Kidney capillary endothelial cell (primary cell): ENCODE measurements at regions not wholly inside any gene's neighbourhood (a gene's known extent, or its start where the extent isn't known, plus 50 kb on each side); places are given as distances from the start of the nearest gene placed in this dataset.
"Not testable (repeated sequence)": the region's sequence is repeated elsewhere in the genome, so short reads cannot be mapped to it uniquely, and the experiment has no call there.

ENCODE experiments used
- DNase-seq: peaks from one replicate; pipeline ENCODE4 v3.0.0-alpha.2; 2018; ENCODE audit warnings: low spot score

DNA sequence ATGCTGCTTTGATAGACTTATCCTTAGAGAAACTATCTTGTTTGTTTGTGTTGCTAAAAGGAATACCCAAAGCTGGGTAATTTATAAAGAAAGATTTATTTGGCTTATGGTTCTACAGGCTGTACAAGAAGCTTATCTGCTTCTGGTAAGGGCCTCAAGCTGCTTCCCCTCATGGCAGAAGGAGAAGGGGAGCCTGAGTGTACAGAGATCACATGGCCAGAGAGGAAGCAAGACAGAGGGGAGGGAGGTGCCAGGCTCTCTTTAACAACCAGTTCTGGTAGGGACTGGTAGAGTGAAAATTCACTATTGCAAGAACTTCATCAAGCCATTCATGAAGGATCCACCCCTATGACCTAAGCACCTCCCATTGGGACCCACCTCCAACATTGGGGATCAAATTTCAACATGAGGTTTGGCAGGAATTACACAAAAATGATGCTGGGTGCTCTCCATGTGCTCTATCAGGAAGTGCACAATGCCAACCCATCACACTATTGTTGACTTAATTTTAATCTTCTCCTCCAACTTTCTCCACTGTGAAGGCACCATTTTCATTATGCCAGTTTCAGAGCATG lies 115.1 kb upstream of the SHB start:
- DNase-seq: no peak

- DNase-seq: no peak
Measured at GRCh38 chr9:38182321-38182720, 113.3 kb upstream of the SHB start.

- peak; percentile 60 for DNase-seq
Measured at GRCh38 chr9:38181866-38182265, 112.8 kb upstream of the SHB start.

- DNase-seq: peak; percentile 68
Measured at GRCh38 chr9:38181232-38181631, 112.2 kb upstream of the SHB start.

DNA sequence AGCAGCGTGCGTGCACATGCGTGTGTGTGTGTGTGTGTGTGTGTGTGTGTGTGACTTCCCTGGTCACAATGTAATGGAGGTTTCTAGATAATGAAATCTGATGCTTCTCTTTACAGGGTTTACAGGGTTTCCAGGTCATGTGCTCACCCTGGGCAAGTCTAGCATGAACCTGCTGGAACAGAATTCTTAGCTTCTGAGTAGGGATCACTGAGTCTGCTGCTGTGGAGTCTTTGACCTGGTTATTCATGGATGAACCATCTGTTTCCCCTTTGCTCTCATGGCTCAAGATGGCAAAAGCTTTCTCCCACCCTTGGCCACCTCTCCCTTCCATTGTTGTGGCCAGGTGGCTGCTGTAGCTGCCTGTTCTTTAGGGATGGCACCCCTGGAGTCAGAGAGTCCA lies 111.6 kb upstream of the SHB start:
- no peak for DNase-seq

GRCh38 chr9:38179965-38180364 lies 110.9 kb upstream of the SHB start:
- DNase-seq: no peak

DNA sequence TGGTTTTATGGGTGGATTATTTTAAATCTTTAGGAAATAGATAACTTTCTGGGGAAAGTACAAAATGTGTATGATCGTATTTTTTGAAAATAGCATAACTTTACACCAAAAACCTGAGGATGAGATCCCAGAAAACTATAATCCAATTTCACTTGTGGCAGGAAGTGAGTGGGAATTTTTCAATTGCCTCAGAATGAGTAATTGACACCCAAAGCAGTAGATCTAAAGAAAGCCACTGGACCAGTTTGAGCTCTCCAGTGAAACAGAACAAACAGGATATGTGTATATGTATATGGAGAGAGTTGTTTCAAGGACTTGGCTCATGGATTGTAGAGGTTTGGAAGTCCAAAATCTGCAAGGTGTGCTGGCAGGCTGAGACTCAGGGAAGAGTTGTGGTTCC lies 109.2 kb upstream of the SHB start:
- peak; percentile 70 for DNase-seq

DNA sequence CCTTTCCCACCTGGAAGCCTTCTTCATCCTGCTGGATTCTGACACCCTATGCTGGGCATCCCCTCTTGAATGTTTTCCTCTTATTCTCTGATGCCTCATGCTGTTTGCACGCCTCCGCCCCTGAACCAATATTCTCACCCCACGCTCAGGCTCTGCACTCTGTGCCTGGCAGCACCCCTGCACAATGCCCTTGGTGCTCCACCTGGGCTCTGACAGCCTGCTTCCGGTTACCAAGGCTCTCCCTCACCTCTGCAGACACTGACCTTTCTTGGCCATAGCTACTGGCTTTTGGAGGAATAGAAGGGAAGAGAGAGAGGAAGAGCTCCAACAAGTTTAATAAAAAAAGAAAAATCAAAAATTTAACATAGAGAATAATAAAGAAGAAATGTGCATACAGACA lies 108.7 kb upstream of the SHB start:
- DNase-seq: no peak

DNA sequence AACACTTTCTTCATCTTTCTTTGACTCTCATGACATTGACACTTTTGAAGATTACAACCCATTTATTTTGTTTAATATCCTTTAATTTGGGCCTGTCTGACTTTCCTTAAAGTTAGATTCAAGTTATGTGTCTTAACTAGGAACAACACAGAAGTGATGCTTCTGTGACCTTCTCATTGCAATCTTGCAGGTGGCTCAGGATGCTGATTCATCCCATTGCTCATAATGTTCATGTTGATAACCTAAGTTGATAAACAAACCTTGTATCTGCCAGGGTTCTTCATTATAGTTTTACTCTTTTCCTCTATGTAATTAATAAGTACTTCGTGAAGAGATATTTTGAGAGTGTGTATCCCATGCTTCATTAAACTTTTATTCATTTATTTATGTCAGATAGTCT lies 107.2 kb upstream of the SHB start:
- peak; percentile 52 for DNase-seq

GRCh38 chr9:38175423-38175822 lies 106.4 kb upstream of the SHB start:
- DNase-seq: no peak

DNA sequence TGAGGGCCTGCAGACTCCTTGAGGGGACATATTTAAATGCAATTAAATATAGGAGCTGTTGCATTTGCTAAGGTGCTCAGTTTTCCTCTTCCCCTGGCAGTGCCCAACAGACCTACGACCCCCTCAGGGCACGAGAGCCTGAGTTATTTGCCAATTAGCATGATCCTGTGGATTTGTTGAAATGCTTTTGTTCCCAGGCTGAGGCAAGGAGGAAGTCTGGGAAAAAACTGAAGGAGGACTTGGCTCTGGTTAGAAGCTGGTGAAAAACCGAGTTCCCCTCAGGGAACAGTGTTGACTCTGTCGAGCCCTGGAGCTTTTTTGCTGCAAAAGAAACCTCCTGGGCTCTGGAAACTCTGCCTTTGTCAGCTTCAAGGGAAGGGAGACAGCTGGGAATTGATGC lies 103.6 kb upstream of the SHB start:
- no peak for DNase-seq

GRCh38 chr9:38171926-38172325 lies 102.9 kb upstream of the SHB start:
- no peak for DNase-seq

GRCh38 chr9:38171538-38171884 lies 102.5 kb upstream of the SHB start:
- no peak for DNase-seq

DNA sequence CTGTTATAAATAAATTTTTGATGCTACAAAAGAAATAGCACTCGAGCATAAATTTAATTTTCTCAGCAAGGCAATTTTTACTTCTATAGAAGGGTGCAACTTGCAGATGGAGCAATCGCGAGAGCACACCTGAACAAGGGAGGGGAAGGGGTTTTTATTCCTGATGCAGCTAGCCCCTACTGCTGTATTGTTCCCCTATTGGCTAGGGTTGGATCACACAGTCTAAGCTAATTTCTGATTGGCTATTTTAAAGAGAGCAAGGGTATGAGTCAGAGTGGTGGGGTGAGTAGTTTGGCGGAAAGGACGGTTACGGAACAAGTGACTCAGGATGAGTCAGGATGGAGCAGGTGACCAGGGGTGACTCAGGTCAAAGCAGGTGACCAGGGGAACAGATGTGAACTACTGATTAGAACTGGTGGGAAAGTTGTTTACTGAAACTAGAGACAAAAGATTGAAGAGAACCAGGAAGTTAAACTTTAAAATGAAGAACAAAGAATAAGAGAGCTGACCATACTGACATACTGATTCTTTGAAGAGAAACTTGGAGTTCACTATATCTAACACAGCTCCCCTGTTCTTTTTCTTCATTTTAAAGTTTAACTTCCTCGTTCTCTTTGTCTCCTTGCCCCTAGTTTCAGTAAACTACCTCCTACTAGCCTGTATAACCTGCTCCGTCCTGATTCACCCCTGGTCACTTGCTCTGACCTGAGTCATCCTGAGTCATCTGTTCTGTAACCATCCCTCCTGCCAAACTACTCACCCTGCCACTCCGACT lies 101.9 kb upstream of the SHB start:
- DNase-seq: peak; percentile 61

DNA sequence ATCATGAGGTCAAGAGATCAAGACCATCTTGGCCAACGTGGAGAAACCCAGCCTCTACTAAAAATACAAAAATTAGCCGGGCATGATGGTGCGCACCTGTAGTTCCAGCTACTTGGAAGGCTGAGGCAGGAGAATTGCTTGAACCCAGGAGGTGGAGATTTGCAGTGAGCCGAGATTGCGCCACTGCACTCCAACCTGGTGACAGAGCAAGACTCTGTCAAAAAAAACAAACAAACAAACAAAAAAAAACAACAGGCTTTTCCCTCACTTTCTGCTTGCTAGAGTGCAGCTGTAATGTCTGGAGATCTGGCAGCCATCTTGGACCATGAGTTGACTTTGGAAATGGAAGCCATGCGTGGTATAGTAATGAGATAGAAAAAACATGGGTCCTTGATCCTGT lies 101.1 kb upstream of the SHB start:
- not testable (repeated sequence) for DNase-seq

- no peak for DNase-seq
Measured at GRCh38 chr9:38166501-38166900, 97.5 kb upstream of the SHB start.

- DNase-seq: no peak
Measured at GRCh38 chr9:38164659-38165221, 95.7 kb upstream of the SHB start.

- DNase-seq: no peak
Measured at GRCh38 chr9:38163518-38163917, 94.5 kb upstream of the SHB start.

- no peak for DNase-seq
Measured at GRCh38 chr9:38162332-38163211, 93.5 kb upstream of the SHB start.

DNA sequence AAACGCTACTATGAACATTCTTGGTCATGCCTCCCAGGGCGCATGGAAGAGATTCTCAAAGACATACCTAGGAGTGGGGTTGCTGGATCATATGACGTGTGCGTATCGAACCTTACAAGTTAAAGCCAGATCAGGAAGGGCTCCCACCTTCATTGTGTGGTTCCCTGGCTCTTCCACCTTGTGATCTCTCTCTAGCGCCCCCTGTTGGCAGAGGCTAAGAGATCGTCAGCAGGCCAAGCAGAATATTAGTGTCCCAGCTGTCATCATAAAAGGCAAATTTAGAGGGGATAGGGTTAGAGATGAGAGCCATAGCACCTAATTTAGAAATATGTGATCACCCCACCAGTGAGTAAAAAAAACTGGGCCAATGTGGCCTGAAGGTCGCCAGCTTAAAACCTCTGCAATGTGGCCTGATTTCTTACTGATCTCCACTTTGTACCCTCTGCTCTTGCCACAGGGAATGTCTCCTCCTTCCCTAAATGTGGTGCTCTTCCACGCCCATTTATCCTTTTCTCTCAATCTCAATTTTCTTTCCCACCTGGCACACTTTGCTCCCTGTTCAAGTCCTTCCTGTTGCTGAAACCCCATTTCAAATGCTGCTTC lies 91.7 kb upstream of the SHB start:
- DNase-seq: no peak

DNA sequence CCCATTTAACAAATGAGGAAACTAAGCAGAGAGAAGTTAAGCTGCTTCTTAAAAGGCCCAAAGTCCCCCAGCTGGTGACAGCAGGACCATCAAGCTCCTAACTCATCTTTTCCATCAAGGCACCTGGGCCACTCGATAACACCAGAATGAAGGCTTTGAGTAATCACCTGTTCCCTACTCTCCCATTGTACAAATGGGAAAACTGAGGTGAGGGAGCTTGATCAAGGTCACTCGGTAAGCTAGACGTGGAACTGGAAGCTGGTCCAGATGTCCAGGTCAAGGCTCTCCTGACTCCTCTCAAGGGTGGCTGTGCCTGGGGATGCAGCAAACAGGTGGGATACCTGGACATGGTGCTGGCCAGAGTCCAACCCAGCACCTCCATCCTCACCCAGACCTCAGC lies 90.6 kb upstream of the SHB start:
- DNase-seq: no peak

DNA sequence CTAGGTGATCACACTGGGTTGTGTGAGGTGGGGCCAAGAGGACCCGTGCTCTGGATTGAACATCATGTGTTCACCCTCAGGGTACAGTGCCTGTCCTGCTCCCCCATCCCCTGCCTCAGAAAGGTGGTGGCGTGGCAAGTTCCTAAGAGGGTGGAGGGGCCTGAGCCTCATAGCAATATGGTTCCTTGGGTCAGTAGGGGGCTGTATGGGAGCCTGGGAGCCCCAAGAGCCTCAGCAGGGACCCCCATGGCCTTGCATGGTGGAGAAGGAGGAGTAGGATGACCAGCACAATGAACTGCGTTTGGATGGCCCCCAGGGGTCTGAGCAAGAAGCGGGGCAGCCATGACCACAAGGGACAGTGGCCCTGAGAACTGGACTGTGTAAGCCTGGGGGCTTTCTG lies 89.6 kb upstream of the SHB start:
- DNase-seq: no peak
